K562 (cell line): ENCODE measurements at regions not wholly inside any gene's neighbourhood (a gene's known extent, or its start where the extent isn't known, plus 50 kb on each side); places are given as distances from the start of the nearest gene placed in this dataset.

Experiments used
- ATAC-seq: fragments of 200-7000 bp; cut with Tn5 transposase; 3 replicates; pipeline ENCODE4 v1.9.1; 2020; ENCODE audit warnings: moderate library complexity
- BruUV-seq: library from RNA; stranded (reverse); fragments of 400-500 nt; replicated peaks from 2 replicates; lab custom pipeline; 2021; lab: Mats Ljungman, UMichigan
- CTCF ChIA-PET: fragments of 300-600 bp; formaldehyde crosslinking; extraction: SDS; loops from one replicate; lab custom pipeline; 2021; ENCODE audit warnings: low intra/inter-chr PET ratio; lab: Yijun Ruan, JAX
- POLR2A ChIA-PET: fragments of 300-600, 350-650 bp; sonication (Branson Sonifier 250); formaldehyde crosslinking; extraction: SDS; loops from one replicate; lab custom pipeline; 2021; ENCODE audit warnings: antibody characterized with exemption, inconsistent platforms; lab: Yijun Ruan, JAX
- DNase-seq, 4 experiments: peaks; one replicate each; pipeline versions ENCODE4 v3.0.0 to v3.0.0-alpha.2; 2011 to 2018; ENCODE audit warnings: low spot score in 3 of 4, mixed read lengths in 3 of 4; ENCODE audit errors: extremely low read depth in 1 of 4
- FAIRE-seq: peaks from 2 replicates; lab custom pipeline; 2011; peaks lifted over from hg19 to GRCh38; lab: Jason Lieb, UNC
- H2AFZ ChIP-seq: 2 replicates; pipeline ENCODE4 v1.6.0; 2011; ENCODE audit warnings: low read depth, low read length, control low read depth, inconsistent platforms
- H3K27ac ChIP-seq: fragments of 200-600 bp; 3 replicates; pipeline ENCODE4 v1.8.0; 2011; ENCODE audit warnings: low read depth, mild to moderate bottlenecking, control low read depth, inconsistent platforms, low read length, moderate library complexity, mixed read lengths; ENCODE audit errors: extremely low read depth
- H3K27me3 ChIP-seq, 2 experiments: fragments of 300-600 bp in 1 of 2; 2 replicates in 1 of 2; 3 replicates in 1 of 2; pipeline versions ENCODE4 v1.6.0 to v1.8.0; 2011; ENCODE audit warnings: inconsistent platforms in 2 of 2, low read length in 2 of 2, mild to moderate bottlenecking in 1 of 2, mixed read lengths in 1 of 2, moderate library complexity in 1 of 2; ENCODE audit not compliant: control insufficient read depth in 2 of 2, insufficient read depth in 2 of 2
- H3K36me3 ChIP-seq: fragments of 300-600 bp; 3 replicates; pipeline ENCODE4 v1.8.0; 2011; ENCODE audit warnings: mild to moderate bottlenecking, low read length, inconsistent platforms; ENCODE audit not compliant: control insufficient read depth, insufficient read depth
- H3K4me1 ChIP-seq, 2 experiments: fragments of 200-600 bp in 1 of 2; replicated peaks in 1 of 2; 2 replicates in 1 of 2; 3 replicates in 1 of 2; pipeline versions ENCODE4 v1.5.1 to v1.8.0; 2011; ENCODE audit warnings: inconsistent platforms in 2 of 2, low read length in 2 of 2, mild to moderate bottlenecking in 1 of 2, mixed read lengths in 1 of 2, moderate library complexity in 1 of 2; ENCODE audit not compliant: control insufficient read depth in 2 of 2, insufficient read depth in 2 of 2
- H3K4me2 ChIP-seq: 2 replicates; pipeline ENCODE4 v1.6.1; 2011; ENCODE audit warnings: low read length, control low read depth, inconsistent platforms, mixed read lengths; ENCODE audit not compliant: insufficient read depth
- H3K4me3 ChIP-seq: fragments of 200-600 bp; sonication (generic), shearing (Covaris generic); 2 replicates; pipeline ENCODE4 v1.5.1; 2016; ENCODE audit warnings: control low read depth, inconsistent platforms
- H3K79me2 ChIP-seq: fragments of 200-600 bp; 3 replicates; pipeline ENCODE4 v1.8.0; 2011; ENCODE audit warnings: low read length, inconsistent platforms; ENCODE audit not compliant: control insufficient read depth, insufficient read depth
- H3K9ac ChIP-seq, 2 experiments: 2 replicates each; pipeline versions ENCODE4 v1.6.0 to v1.6.1; 2011; ENCODE audit warnings: low read depth in 2 of 2, low read length in 2 of 2, control low read depth in 1 of 2, inconsistent platforms in 1 of 2, mild to moderate bottlenecking in 1 of 2, mixed read lengths in 1 of 2; ENCODE audit not compliant: insufficient read depth in 1 of 2
- H3K9me1 ChIP-seq: one replicate; pipeline ENCODE4 v1.6.0; 2011; ENCODE audit warnings: inconsistent platforms, mild to moderate bottlenecking, low read length, moderate library complexity; ENCODE audit not compliant: control insufficient read depth, insufficient read depth
- H3K9me3 ChIP-seq: replicated peaks from 2 replicates; pipeline ENCODE4 v1.5.1; 2011; ENCODE audit warnings: low read depth, low read length, inconsistent platforms; ENCODE audit not compliant: control insufficient read depth, insufficient read depth
- H4K20me1 ChIP-seq: replicated peaks from 2 replicates; pipeline ENCODE4 v1.6.1; 2011; ENCODE audit warnings: low read length, inconsistent platforms, mixed read lengths; ENCODE audit not compliant: control insufficient read depth, insufficient read depth
- GATA2 ChIP-seq: sonication (generic); formaldehyde crosslinking; IDR thresholded peaks from 2 replicates; pipeline ENCODE4 v1.4.0; 2020; ENCODE audit warnings: mild to moderate bottlenecking, missing genetic modification reagents
- IFI16 ChIP-seq: fragments of 250-450 bp; sonication (Bioruptor Pico); IDR thresholded peaks from 2 replicates; pipeline ENCODE4 v2.1.2; 2022; ENCODE audit warnings: mild to moderate bottlenecking, inconsistent platforms
- IRF9 ChIP-seq: fragments of 450-650 bp; IDR thresholded peaks from 2 replicates; pipeline ENCODE4 v1.6.1; 2016; ENCODE audit warnings: missing biosample characterization, missing genetic modification characterization
- ZBTB12 ChIP-seq: fragments of 250-450 bp; sonication (Bioruptor Pico); IDR thresholded peaks from 2 replicates; pipeline ENCODE4 v1.4.0; 2020
- ZNF655 ChIP-seq: fragments of 250-450 bp; sonication (Bioruptor Pico); IDR thresholded peaks from 2 replicates; pipeline ENCODE4 v1.5.0; 2021
- WGBS: fragments of 100-300 bp; shearing (Covaris generic); methylation state at CpG from one replicate; pipeline ENCODE4 v1.1.6; 2016; ENCODE audit warnings: low coverage, mixed read lengths; ENCODE audit not compliant: insufficient coverage; ENCODE audit errors: missing lambda C conversion rate; 5-methylcytosine and 5-hydroxymethylcytosine counted together
- in situ Hi-C: fragments of 300-500 bp; cut with MboI; formaldehyde crosslinking; loops from 4 replicates; pipeline ENCODE4 v1.15.0; 2018; ENCODE audit warnings: inconsistent platforms, mixed read lengths
- intact Hi-C: fragments of 100-400 bp; cut with micrococcal nuclease; formaldehyde crosslinking; loops from 2 replicates; pipeline ENCODE4 v1.14.2; 2022

GRCh38 chr11:69975822-69976221 lies 102.3 kb upstream of the ANO1 start:
- POLR2A ChIA-PET, result interaction anchor here (0.6 to 1.2 kb wide), 2 partner anchors 9 to 25 kb away, joined by 3 read pairs; no protein-coding TSS in a partner anchor
- TF ChIP-seq ZNF655 (CRISPR knock-in tag) (no peak), IRF9 (no peak), ZBTB12 (CRISPR knock-in tag) (no peak), GATA2 (no peak), IFI16 (CRISPR knock-in tag) (no peak)
- TF ChIP-seq, all 486 proteins: peak for 0
- CTCF ChIA-PET, result no interaction called here
- Histone ChIP-seq H4K20me1 (no peaks in the 10 kb centered on the region), H3K4me2 (no peak overlapping the region), H2AFZ (no peak overlapping the region), H3K36me3 (no peaks in the 10 kb centered on the region), H3K9me1 (no peaks in the 10 kb centered on the region), H3K79me2 (no peaks in the 10 kb centered on the region), H3K4me1 (peaks cover 3 to 28% of the 10 kb centered on the region in 2 experiments; a peak in 4 of 5 replicates), H3K9me3 (no peaks in the 10 kb centered on the region), H3K4me3 (no peak overlapping the region), H3K9ac (no peak overlapping the region; a peak in 1 of 4 replicates), H3K27ac (no peak overlapping the region), H3K27me3 (no peaks in the 10 kb centered on the region)
- no peak for DNase-seq
- in situ Hi-C loops (no loop called here), intact Hi-C loops (no loop called here)
- no TSS peak for BruUV-seq
- ATAC-seq, result no peak
- no peak for FAIRE-seq
- 56% methylated on average over 7 of the region's 7 CpGs for WGBS
